C4-2B (cell line): ENCODE measurements at regions not wholly inside any gene's neighbourhood (a gene's known extent, or its start where the extent isn't known, plus 50 kb on each side); places are given as distances from the start of the nearest gene placed in this dataset.

ENCODE experiments used
- ZFX ChIP-seq: fragments of 450-650 bp; IDR thresholded peaks from 2 replicates; pipeline ENCODE4 v1.6.1; 2017
- TF ChIP-seq, protein P1 (sequence below): fragments of 450-650 bp; conservative IDR thresholded peaks from 2 replicates; pipeline ENCODE4 v1.5.1; 2017; ENCODE audit warnings: mild to moderate bottlenecking

- TF ChIP-seq, protein P1, sequence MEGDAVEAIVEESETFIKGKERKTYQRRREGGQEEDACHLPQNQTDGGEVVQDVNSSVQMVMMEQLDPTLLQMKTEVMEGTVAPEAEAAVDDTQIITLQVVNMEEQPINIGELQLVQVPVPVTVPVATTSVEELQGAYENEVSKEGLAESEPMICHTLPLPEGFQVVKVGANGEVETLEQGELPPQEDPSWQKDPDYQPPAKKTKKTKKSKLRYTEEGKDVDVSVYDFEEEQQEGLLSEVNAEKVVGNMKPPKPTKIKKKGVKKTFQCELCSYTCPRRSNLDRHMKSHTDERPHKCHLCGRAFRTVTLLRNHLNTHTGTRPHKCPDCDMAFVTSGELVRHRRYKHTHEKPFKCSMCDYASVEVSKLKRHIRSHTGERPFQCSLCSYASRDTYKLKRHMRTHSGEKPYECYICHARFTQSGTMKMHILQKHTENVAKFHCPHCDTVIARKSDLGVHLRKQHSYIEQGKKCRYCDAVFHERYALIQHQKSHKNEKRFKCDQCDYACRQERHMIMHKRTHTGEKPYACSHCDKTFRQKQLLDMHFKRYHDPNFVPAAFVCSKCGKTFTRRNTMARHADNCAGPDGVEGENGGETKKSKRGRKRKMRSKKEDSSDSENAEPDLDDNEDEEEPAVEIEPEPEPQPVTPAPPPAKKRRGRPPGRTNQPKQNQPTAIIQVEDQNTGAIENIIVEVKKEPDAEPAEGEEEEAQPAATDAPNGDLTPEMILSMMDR, result no peak
- no peak for TF ChIP-seq ZFX
Observed at GRCh38 chr4:169846396-169846795, 88.7 kb upstream of the HPF1 start.
